ENCODE measurements at regions not wholly inside any gene's neighbourhood (a gene's known extent, or its start where the extent isn't known, plus 50 kb on each side); places are given as distances from the start of the nearest gene placed in this dataset.
A peak's percentile ranks its signal among the peaks of the same experiment; 100 is the strongest.

DNA sequence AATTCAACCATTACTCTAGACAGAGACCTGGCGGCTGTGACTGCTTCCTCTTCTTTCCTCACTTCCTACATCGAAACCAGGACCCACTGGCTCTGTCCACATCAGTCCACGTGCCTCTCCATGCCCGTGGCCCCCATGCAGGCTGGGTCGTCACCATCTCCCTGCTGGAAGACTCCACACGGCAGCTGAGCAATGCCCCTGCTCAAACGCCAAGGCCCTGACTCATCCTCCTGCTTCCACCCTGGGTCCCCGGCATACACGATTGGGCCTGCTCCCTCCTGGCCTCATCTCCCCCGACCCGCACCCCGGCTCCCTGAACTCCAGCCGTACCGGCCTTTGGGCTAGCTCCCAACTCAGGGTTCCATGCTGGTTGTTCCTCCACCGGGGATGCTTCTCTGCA, 67.2 kb upstream of the IER5L start:
- no peak for DNase-seq

DNA sequence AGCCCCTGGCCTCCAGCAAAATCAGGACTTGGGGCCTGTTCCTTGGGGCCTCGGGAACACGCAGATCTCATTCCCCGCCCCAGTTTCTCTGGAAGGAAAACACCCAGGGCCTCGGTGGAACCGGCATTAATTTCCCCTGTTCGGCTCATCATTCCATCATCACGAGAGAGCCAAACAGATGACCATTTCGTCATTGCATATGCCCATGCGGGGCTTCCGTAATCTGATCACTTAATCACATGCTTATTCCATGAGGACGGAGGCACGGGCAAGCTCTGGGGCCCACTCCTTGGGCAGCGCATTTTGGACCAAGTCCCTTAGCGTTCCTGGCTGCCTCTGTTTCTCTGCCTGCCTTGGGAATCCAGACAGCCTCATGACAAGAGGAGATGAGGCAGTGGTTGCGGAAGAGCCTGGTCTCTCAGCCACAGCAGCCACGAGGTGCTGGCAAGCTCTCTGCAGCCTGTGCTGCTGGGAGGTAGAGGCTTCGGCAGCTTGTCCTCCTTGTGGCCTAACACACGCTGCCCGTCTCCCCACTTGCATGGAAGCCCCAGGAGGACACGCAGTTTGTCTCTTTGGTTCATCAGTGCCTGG, 65.0 kb upstream of the IER5L start:
- no peak for DNase-seq

DNA sequence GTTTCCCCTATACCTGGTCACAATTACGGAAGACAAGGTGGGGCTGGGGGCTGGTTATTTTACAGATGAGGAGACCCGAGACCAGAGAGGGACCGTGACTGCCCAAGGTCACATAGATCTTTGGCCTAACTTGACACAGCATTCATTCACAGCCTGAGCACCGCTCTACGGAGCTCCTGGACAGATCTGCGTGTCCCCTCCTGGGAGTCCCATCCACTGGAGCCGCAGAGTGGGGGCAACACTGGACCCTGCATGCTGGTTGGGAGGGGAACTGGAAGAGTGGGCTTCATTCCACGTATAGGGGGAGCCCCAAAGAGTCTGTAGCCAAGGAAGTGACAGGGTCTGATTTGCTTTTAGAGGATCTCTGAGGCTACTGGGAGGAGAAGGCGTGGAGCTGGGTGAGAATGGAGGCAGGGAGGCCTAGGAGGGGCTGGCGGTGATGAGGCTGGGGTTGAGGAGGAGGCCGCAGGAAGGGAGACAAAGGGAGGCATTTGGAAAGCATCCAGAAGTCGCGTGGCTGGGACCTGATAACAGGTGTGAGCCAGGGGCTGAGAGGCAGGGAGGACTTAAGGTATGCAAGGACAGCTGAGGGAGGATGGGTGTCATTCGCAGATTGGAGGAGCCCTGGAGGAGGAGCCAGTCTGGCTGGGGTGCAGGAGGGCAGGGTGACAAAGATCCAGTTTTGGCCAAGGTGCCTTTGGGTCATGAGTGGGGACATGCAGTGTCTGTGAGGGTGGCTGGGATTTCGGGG, 64.3 kb upstream of the IER5L start:
- no peak for DNase-seq

DNA sequence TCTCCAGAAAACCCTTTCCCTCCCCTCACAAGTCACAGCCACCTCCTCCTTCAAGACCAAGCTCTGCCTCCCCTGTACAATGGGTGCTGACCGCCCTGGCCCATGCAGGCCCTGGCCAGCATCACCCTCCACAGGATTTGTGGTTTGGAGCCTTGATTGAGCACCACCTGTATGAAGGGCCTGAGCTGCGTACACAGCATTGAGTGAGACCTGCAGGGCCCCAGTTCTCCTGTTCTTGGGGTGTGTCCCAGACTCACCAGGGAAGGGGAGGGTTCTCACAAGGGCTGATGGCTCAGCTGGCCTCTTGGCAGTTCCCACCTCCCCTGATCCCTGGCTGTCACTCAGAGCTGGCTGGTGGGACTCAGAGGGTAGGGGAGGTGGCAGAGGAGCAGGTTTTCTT, 63.7 kb upstream of the IER5L start:
- DNase-seq, result no peak

DNA sequence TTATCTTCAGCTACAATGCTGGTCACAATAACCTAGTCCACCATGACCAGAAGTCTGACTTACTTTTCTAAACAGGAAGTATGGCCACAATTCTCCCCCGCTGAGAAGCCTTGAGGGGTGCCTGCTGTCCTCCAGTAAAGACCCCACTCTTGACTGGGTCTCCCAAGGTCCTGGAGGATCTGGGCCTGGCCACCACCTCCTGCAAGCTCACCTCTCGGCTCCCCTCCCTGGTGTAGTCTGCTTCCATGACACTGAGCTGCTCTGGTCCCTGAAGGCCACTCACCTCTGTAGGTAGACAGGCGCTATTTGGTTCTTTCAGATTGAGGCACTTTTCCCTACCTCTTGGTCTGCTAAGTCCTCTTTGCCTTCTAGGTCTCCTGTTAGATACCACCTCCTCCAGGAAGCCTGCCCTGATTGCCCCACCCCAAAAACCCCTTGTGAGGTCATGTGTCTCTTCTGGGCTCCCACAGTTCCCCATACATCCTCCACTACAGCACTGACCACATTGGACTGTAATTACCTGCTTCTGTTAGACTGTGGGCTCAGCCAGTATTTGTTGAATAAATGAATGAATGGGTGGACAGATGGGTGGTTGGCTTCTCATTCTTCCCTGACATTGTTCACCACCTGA, 62.6 kb upstream of the IER5L start:
- no peak for DNase-seq

DNA sequence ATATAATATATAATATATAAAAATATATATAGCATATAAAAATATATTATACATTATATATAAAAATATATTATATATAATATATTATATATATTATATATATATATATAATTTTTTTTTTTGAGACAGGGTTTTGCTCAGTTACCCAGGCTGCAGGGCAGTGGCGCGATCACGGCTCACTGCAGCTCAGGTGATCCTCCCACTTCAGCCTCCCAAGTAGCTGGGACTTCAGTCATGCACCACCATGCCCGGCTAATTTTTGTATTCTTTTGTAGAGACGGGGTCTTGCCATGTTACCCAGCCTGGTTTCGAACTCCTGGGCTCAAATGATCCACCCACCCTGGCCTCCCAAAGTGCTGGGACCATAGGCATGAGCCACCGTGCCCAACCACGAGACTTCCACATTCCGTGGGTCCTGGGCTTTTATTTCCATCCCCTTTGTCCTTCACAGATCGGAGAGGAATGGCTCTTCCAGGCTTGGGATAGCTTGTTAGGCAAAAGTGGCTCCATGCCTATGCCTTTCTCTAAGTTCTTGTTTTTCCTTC, 62.0 kb upstream of the IER5L start:
- no peak for DNase-seq

DNA sequence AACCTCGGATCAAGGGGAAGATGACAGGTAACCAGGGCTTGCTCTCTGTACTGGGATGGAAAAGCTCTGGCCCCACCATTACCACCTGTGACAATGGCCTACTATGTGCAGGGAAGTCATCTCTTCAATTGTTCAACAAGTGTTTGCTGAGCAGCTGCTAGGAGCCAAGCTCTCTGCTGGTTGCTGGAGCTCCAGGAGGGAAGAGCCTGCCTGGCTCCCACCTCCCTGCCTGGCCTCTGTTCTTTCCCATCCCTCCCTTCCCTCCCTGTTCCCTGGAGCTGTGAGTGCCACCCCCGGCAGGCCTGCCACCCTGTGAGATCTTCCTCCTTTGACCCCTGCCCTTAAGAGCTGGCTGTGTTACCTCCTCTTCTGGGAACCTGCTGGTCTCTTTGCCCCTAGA, 59.7 kb upstream of the IER5L start:
- DNase-seq, result no peak

DNA sequence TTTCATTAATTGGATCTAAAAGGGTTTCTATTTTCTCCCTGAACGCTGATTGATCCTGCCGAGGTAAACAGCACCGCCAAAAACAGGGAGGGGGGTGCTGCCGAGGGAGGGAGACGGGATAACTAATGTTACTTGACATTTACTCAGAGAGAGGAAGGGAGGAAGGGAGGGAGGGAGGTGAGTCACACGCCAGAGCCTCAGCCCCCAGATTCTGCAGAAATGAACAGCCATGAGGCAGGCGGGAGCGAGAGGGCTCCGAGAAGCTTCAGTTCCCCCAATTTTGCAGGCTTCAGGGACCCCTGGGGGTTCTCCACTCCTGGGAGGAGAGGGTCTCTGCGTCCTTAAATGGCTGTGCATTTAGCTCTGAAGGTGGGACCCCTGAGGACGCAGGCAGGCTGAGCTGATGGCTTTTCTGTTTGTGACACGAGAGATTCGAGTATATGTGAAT, 59.1 kb upstream of the IER5L start:
- peak; percentile 82 for DNase-seq

DNA sequence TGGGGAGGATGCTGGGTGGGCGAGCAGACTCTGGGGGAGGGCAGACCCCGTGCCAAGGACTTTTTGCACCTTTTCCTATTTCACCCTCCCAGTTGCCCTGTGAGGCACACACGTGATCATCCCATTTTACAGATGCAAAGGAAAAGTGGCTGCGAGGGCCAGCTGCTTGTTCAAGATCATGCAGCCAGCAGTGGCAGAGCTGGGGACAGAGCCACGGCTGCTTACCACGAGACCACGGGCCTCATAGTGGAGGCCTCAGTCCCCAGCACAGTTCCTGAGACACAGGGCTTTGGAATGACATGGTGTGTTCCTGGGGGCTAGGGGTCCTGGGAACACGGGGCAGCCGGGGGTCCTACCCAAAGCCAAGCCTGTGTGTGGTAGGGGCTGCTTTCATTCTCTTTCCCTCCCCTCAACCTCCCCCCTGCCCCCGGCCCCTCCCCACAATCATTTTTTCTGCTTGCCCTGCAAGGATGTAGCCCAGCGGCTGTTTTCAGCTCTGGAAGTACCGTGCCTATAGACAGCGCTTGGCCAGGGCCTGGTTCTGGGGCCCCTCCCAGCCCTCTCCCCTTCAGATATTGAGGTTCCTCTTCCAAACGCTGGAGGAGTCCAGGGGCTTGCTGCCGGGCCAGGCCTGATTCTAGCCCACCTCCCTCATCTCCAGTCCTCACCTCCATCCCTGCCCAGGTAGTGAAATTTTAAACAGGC, 58.5 kb upstream of the IER5L start:
- peak; percentile 42 for DNase-seq

DNA sequence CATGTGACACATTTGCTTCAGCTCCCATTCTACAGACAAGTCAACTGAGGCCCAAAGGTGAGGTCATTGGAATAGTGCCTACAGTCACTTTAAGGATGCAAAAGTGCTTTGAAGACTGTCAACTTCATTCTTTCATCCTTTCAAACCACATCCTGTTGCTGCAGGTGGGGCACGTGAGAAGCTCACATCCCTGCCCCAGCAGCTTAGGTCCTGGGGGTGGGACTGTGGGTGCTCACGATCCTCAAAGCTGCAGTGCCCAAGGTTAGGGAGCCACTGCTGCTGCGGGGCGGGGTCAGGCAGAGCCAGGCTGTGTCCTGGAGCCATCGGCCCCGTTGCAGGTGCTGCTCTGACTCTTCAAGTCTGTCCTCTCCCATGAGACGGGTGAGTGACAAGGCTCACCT, 57.9 kb upstream of the IER5L start:
- DNase-seq, result peak; percentile 83

DNA sequence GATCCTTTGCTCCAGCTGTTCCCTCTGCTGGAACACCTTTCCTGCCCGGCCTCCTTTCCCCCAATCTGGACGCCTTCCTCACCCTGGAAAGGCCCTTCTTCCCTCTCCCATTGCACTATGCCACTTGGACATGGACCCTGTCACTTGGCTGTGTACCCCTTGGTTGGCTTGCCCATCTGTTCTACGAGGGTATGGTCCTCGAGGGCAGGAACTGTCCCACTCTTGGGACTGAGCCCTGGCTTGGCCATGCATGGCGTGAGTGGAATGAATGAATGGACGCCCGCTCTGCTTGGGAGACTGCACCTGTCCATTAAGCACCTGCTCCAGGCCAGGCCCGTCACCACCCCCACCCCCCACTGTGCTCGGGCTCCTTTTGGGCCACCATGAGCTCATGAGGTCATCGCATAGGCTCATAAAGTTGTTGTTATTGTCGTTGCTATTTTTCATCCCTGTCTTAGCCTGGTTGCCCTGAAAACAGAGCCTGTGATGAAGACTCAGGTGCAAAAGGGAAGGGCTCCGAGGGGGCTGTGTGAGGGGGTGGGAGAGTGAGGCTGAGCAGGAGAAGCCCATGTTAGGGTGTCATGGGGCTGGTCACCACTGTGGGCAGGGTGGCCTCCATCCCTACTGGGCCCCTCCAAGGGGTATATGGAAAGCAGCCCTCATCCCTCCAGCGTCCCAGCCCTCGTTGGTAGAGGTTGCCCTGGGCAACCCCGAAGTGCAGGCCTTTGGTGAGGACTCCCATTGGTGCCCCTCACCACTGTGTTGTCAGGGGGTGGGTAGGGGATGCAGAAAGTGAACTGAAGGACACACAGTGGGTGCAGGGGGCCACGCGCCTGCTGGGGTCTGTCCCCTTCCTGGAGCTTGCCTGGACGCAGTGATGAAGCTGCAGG, 57.2 kb upstream of the IER5L start:
- no peak for DNase-seq

DNA sequence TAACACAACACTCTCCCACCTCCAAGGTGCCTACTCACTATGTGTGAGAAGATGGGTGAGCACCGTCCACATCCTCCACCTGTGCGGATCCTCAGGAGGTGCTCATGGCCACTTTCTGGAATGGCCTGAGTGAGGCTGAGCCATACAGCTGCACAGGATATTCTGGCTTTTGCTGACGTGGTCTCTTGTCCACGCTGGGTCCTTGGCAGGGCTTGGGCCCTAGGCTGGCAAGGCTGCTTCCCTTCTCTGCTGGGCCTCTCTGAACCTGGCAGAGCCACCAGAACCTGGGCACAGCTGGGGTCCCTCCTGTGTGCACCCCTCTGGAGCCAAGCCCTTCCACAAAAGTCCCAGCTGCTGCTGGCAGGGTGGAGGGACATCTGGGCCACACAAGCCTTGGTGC, 56.4 kb upstream of the IER5L start:
- no peak for DNase-seq

DNA sequence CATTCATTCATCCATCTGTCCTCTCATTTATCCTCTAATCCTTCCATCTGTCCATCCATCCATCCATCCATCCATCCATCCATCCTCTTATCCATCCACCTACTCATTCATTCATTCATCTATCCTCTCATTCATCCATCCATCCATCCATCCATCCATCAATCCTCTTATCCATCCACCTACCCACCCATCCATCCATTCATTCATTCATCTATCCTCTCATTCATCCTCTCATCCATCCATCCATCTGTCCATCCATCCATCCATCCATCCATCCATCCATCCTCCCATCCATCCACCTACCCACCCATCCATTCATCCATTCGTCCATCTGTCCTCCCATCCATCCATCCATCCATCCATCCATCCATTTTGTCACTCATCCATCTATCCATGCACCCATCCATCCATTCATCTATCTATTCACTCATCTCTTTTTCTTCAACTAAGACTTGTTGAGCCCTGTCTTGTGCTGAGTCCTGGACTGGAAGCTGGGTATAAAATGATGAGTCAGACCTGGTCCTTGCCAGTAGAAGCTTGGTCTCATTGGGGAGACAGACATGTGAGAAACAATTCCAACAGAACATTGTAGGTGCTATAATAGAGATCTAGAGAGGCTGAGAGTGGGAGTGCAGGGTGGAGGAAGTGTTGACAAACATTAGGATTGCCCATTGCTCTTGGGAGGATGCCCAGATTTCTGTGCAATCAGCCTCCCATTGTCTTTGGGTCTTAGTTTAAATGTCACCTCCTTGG, 55.0 kb upstream of the IER5L start:
- no peak for DNase-seq

DNA sequence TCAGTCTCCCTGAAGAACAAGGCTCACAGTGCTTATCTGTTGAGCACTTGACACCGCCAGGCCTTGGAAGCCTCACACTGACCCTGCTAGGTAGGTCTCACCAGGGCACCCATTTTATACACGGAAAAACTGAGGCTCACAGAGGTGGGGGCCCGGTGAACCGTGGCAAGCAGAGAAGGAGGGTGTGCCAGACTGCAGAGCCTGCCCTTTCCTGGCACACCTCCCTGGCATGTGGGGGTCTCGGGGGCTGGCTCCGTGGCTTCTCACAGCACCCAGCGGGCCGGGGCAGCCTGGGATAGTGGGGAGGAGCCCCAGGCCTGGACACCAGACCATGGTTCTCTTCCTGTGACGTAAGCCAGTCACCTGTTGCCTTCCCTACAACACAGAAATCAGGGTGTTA, 53.7 kb upstream of the IER5L start:
- no peak for DNase-seq

DNA sequence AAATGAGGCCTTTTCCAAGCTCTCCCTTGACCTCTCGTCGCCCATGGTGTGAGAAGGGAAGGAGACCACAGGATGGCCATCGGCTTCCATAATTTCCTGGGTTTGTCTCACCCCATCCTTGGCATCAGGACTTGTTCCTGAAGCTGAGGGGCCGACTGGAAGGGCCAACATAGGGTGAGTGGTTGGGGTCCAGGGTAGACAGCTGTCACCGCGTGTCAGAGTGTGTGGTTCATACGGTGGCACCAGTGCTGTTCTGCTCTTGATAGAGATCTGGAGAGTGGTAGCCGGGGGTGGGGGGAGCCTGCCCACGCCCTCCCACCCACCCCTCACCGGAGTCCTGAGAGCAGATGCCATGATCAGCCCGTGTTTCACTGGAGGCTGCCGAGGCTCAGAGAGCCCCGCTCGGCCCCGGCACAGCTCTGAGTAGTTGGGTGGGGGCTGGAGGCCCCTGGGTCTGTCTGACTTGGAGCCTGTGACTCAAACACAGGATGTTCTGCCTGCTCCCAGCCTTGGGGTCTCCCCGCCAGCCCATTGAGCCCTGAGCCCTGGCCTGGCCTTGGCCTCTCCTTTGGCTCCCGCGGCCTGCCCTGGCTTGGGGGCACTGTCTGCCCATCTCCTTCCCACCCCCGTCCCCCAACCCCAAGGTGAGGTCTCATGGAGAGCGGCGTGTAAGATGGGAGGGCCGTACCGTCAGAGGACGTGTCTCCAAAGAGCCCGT, 53.1 kb upstream of the IER5L start:
- no peak for DNase-seq

DNA sequence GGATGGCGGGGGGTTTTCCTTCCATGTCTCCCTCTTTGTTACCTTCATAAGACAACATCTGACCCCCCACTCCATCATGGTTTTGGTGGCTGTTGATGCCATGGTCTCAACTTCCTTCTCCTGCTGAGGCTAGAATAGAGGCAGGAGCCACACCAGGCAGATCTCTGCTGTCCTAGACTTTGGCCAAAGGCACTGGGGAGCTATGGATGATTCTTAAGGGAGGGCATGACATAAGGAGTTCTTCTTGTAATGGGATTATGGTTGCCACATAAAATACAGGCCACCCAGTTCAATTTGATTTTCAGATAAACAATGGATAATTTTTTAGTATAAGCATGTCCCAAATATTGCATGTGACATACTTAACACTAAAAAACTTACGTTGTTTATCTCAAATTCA, 52.2 kb upstream of the IER5L start:
- DNase-seq, result no peak

Data from CD4-positive, alpha-beta T cell treated with Interleukin-6 for 4 hours (primary cell).